ENCODE measurements at regions not wholly inside any gene's neighbourhood (a gene's known extent, or its start where the extent isn't known, plus 50 kb on each side); places are given as distances from the start of the nearest gene placed in this dataset.

- intact Hi-C loops (cut with micrococcal nuclease; ENCODE audit: unreplicated experiment), result no loop called here
- no peaks in the 10 kb centered on the region for H3K36me3 ChIP-seq (ENCODE audit: insufficient read depth, low read length, poor library complexity, severe bottlenecking)
- H3K4me1 ChIP-seq (ENCODE audit: insufficient read depth, low read length, poor library complexity, severe bottlenecking), result no peaks in the 10 kb centered on the region
- TF ChIP-seq, protein P1, sequence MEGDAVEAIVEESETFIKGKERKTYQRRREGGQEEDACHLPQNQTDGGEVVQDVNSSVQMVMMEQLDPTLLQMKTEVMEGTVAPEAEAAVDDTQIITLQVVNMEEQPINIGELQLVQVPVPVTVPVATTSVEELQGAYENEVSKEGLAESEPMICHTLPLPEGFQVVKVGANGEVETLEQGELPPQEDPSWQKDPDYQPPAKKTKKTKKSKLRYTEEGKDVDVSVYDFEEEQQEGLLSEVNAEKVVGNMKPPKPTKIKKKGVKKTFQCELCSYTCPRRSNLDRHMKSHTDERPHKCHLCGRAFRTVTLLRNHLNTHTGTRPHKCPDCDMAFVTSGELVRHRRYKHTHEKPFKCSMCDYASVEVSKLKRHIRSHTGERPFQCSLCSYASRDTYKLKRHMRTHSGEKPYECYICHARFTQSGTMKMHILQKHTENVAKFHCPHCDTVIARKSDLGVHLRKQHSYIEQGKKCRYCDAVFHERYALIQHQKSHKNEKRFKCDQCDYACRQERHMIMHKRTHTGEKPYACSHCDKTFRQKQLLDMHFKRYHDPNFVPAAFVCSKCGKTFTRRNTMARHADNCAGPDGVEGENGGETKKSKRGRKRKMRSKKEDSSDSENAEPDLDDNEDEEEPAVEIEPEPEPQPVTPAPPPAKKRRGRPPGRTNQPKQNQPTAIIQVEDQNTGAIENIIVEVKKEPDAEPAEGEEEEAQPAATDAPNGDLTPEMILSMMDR (conservative IDR thresholded peaks at IDR 0.05; ENCODE audit: low read depth, low read length), result no peak
- no peak for TF ChIP-seq EZH2 (IDR thresholded peaks at IDR 0.05; ENCODE audit: borderline replicate concordance, low read depth, low read length, poor library complexity, severe bottlenecking)
- no peaks in the 10 kb centered on the region for H3K9me3 ChIP-seq (ENCODE audit: low read depth, low read length, poor library complexity, severe bottlenecking)
- ChIA-PET CTCF (no interaction called here), POLR2A (ENCODE audit: low non-redundant PET) (no interaction called here)
- no peaks in the 10 kb centered on the region for H3K27me3 ChIP-seq (replicated peaks; ENCODE audit: insufficient read depth, low read depth, low read length, poor library complexity)
- no peak overlapping the region for H3K4me3 ChIP-seq (ENCODE audit: low read depth, low read length, poor library complexity, severe bottlenecking)
- no peak overlapping the region for H3K27ac ChIP-seq (ENCODE audit: low read depth, low read length, poor library complexity, severe bottlenecking)
- BruUV-seq (replicated peaks), result no TSS peak
- no peak for DNase-seq (ENCODE audit: low spot score)
These were observed 77.4 kb downstream of the KCNF1 start for GRCh38 chr2:10989151-10989550.

GRCh38 chr2:10989782-10990181 lies 78.0 kb downstream of the KCNF1 start:
- Histone ChIP-seq H3K27ac (ENCODE audit: low read depth, low read length, poor library complexity, severe bottlenecking) (no peak overlapping the region), H3K9me3 (ENCODE audit: low read depth, low read length, poor library complexity, severe bottlenecking) (no peaks in the 10 kb centered on the region), H3K4me1 (ENCODE audit: insufficient read depth, low read length, poor library complexity, severe bottlenecking) (no peaks in the 10 kb centered on the region), H3K4me3 (ENCODE audit: low read depth, low read length, poor library complexity, severe bottlenecking) (no peak overlapping the region), H3K36me3 (ENCODE audit: insufficient read depth, low read length, poor library complexity, severe bottlenecking) (no peaks in the 10 kb centered on the region), H3K27me3 (replicated peaks; ENCODE audit: insufficient read depth, low read depth, low read length, poor library complexity) (no peaks in the 10 kb centered on the region)
- ChIA-PET POLR2A (ENCODE audit: low non-redundant PET) (no interaction called here), CTCF (no interaction called here)
- TF ChIP-seq EZH2 (IDR thresholded peaks at IDR 0.05; ENCODE audit: borderline replicate concordance, low read depth, low read length, poor library complexity, severe bottlenecking), result no peak
- TF ChIP-seq, protein P1 (conservative IDR thresholded peaks at IDR 0.05; ENCODE audit: low read depth, low read length), result no peak
- DNase-seq (ENCODE audit: low spot score), result no peak
- intact Hi-C loops (cut with micrococcal nuclease; ENCODE audit: unreplicated experiment), result no loop called here
- no TSS peak for BruUV-seq (replicated peaks)

- Histone ChIP-seq H3K9me3 (ENCODE audit: low read depth, low read length, poor library complexity, severe bottlenecking) (no peaks in the 10 kb centered on the region), H3K4me3 (ENCODE audit: low read depth, low read length, poor library complexity, severe bottlenecking) (no peak overlapping the region), H3K36me3 (ENCODE audit: insufficient read depth, low read length, poor library complexity, severe bottlenecking) (no peaks in the 10 kb centered on the region), H3K27ac (ENCODE audit: low read depth, low read length, poor library complexity, severe bottlenecking) (no peak overlapping the region), H3K27me3 (replicated peaks; ENCODE audit: insufficient read depth, low read depth, low read length, poor library complexity) (no peaks in the 10 kb centered on the region), H3K4me1 (ENCODE audit: insufficient read depth, low read length, poor library complexity, severe bottlenecking) (no peaks in the 10 kb centered on the region)
- intact Hi-C loops (cut with micrococcal nuclease; ENCODE audit: unreplicated experiment), result no loop called here
- ChIA-PET CTCF (no interaction called here), POLR2A (ENCODE audit: low non-redundant PET) (no interaction called here)
- DNase-seq (ENCODE audit: low spot score), result no peak
- BruUV-seq (replicated peaks), result no TSS peak
- TF ChIP-seq, protein P1 (conservative IDR thresholded peaks at IDR 0.05; ENCODE audit: low read depth, low read length), result no peak
- TF ChIP-seq EZH2 (IDR thresholded peaks at IDR 0.05; ENCODE audit: borderline replicate concordance, low read depth, low read length, poor library complexity, severe bottlenecking), result no peak
These were observed 78.9 kb downstream of the KCNF1 start for GRCh38 chr2:10990561-10991111.
